NCI-H226 (cell line): ENCODE measurements at regions not wholly inside any gene's neighbourhood (a gene's known extent, or its start where the extent isn't known, plus 50 kb on each side); places are given as distances from the start of the nearest gene placed in this dataset.
"Not testable (repeated sequence)": the region's sequence is repeated elsewhere in the genome, so short reads cannot be mapped to it uniquely, and the experiment has no call there.

Source experiments
- DNase-seq: peaks from one replicate; pipeline ENCODE4 v3.0.0-alpha.2; 2015

DNA sequence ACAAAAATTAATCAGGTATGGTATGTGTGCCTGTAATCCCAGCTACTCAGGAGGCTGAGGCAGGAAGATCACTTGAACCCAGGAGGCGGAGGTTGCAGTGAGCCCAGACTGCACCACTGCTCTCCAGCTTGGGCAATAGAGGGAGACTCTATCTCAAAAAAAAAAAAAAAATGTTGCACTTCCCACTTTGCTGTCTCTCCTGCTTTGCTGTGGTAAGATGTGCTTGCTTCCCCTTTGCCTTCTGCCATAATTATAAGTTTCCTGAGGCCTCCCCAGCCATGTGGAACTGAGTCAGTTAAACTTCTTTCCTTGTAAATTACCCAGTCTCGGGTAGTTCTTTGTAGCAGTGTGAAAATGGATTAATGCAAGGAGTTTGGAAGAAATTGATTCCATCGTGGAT, 120.3 kb upstream of the CFAP20DC start:
- DNase-seq, result not testable (repeated sequence)

DNA sequence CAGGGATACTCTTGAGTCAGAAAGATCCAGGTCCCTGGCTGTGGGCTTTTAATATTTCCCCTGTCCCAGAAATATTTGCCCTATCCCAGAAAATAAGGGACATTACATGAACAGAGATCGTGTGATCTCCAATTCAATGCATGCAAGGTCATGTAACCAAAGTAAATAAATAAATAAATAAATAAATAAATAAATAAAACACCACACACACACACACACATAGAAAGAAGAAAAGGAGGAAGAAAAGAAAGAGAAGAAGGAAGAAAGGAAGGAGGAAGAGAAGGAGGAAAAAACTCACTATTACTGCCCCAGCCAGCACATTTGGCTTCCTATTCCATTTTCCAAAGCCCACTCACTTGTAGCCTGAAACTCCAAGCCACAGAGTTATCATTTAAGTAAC, 117.9 kb upstream of the CFAP20DC start:
- DNase-seq, result no peak

DNA sequence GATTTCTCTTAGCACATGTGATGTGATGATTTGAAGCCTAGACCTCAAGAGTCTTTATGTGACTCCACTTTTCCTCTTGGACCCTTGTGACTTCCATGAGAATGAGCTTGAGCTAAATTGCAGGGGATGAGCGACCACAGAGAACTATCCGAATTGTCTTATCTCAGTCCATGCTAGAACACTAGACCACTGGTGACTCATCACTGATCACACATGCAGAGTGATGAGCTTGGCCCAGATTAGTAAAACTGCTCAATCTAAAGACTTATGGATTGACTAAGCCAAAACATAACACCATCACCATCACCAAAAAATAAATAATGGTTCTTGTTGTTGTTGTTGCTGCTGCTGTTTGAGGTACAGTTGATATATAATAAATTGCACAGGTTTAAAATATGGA, 114.1 kb upstream of the CFAP20DC start:
- DNase-seq, result no peak

DNA sequence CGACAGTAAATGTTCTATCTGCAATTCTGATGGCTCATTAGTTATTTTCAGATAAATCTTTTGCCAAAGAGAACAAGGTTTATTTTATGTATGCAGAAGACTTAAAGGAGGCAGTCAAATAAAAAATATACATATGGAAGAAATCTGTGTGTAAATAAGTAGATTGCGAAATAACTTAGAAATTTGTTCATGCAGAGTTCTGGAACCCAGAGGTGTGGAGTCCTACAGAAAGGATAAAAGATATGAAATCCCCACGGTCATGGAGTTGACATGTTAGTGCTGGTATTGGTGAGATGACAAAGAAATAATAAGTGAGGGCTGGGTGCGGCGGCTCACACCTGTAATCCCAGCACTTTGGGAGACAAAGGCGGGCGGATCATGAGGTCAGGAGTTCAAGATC, 111.2 kb upstream of the CFAP20DC start:
- no peak for DNase-seq

DNA sequence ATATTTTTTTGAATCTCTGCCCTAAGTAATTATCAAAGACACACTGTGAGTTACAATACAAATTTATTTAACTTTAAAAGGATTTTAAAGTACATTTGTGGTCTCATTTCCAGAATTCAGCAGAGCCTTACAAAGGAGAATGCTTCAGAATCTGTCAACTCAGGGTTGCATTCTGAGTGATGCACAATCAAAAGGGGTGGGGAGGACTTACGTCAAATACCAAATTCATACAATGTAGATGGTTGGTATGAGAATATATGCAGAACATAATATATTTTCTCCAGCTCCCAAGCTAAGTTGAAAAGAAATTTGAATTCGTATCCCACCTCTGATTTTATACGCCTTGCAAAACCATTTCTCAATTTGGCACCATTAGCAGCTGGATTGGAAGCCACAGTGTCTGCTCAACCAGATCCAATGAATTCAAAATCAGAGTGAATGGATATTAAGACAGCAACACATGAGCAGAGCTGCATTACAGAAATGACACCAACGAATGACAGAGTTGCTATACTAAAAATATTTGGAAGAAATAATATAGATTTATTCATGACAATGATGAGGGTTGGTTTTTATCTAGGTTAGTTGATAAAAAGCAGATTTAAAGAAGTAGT, 110.4 kb upstream of the CFAP20DC start:
- DNase-seq, result no peak

DNA sequence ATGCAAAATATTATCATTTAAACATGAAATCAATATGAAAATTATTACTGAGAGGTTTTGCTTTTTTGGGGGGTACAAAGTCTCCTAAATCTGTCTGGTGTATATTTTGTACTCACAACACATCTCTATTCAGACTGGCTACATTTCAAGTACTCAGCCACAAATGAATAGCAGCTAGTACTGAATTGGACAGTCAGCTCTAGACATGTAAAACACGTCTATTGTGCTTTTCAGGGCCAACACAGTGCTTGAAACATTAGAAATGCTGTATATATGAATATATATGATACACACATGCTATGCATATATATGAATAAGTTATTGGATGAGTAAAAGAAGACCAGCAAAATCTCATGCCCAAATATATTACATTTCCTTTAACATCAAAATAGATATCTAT, 103.8 kb upstream of the CFAP20DC start:
- DNase-seq, result no peak

DNA sequence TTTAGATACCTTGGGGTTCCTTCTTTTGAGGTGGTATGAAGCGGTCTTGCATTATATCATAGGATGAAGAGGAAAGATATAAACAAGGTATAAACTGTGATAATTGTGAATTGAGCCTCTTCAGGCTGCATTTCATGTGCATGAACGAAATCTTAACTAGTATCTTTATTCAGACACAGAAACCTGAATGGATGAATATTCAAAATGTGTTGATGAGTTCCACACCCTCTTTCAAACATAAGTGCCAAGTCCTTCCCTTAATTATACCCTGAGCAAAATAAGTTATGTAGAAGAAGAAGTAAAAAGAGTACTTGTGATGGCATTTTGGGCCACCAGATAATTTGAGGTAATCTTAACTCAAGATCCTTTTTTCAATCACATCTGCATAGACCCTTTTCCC, 103.1 kb upstream of the CFAP20DC start:
- no peak for DNase-seq

DNA sequence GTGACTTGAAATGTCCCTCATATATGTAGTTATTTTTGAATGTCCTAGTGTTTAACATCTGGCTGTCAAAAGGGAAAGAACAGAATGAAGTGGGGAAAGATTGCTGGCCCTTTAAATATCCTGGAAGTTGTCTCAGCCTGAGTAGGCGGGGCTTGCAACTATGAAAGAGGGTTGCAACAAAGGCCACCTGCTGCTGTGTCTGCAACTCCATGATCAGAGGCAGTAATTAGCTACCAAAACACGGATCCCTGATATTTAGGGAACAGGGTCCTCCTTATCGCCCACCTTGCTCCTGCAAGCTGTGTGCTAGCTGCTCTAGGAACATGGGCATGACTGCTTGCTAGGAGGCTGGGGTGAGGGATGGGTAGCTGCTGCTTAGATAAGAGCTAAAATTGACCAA, 100.2 kb upstream of the CFAP20DC start:
- no peak for DNase-seq

DNA sequence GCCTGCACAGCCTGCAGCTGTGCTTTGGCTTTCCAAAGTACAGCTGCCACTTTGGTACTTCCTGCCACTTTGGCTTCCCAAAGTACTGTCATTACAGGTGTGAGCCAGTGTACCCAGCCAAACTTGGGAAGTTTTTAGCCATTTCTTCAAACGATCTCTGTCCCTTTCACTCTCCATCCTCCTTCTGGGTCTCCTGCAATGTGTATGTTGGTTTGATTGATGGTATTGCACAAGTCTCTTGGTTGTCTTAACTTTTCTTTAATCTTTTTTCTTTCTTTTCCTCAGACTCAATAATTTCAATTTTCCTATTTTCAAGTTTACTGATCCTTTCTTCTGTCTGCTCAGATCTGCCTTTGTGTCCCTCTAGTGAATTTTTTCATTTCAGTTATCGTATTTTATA, 99.3 kb upstream of the CFAP20DC start:
- no peak for DNase-seq

DNA sequence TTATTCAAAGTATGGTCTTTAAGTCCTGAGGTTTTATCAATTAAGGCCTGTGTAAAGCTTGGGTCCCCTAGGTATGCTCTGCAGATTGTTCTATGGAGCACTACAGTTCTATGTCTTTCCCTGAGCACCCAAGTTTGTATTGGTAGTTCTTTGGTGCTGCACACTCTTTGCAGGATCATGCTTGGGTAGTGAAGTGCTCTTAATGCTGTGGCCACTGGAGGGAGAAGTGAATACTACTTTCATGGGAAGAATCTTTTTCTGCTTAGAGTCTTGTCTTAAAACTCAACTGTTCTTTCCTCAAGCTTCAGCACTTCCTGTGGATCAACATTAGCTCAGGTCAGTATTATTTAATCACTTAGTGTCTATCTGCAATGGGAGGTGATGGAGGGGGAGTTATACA, 93.6 kb upstream of the CFAP20DC start:
- peak; percentile 10 for DNase-seq

DNA sequence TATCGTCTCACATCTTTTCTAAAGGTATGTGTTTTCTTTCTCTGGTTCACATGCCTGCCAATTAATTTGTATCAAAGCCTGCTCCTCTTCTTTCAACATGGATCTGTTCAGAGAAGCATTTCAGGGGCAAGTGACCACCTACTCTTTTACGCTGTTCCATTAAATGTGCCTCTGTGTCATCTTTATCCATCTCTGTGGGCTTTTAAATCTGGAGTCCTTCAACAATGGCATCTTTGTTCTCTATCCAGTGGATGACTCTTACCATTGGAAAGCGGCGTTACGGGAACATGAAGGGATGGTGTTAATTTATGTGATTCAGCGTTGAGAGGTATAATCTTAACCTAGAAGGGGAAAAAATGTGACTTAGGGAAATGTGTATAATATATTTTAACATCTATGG, 92.7 kb upstream of the CFAP20DC start:
- no peak for DNase-seq

DNA sequence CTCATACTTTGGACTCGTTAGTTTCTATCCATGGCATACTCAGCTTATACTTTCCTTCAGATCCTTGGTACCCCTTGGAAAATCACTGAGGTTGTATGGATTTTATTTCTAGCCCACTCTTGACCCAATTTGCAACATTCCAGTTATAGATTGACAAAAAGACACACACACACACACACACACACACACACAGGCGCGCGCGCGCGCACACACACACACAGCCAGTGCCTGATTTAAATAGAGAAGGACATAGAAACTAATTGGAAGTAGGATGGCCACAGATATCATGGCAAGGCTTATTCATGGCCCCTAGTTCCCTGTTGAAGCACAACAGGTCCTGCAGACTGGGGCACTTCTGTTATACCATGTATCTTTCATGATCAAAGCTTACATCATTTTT, 89.1 kb upstream of the CFAP20DC start:
- DNase-seq, result no peak

DNA sequence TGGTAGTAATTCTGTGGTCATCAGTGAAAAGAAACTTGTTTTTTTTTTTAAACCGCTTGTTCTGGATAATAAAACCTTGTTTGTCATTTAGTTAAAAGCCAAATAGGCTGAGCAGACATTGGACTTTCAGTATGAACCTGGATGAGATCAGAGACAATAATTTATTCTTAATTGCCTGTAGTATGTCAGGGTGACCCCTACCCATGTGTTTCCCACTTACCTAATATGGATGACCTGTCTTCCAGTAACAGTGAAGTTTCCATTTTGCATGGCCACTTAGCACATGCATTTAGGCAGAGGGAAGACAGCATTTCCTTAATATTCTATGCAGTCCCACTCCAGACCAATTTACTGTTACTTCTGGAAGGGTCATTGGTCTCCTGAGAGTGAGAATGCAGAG, 87.6 kb upstream of the CFAP20DC start:
- no peak for DNase-seq

DNA sequence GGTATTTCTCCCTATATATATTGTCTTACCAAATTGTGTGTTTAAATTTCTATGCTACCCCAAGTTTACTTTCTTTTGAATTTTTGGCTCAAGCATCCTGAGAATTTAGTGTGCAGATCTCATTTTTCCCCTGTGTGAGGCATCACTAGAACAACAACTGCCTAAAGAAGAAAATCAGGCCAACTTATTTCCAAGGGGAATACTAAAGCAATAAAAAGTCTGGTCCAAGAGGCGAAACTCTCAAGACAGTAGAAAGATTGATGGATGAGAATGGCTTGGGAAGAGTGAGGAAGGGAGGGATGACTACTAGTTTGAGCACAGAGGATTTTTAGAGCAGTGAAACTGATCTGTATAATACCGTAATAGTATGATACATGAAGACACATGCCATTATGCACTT, 86.3 kb upstream of the CFAP20DC start:
- DNase-seq, result no peak

DNA sequence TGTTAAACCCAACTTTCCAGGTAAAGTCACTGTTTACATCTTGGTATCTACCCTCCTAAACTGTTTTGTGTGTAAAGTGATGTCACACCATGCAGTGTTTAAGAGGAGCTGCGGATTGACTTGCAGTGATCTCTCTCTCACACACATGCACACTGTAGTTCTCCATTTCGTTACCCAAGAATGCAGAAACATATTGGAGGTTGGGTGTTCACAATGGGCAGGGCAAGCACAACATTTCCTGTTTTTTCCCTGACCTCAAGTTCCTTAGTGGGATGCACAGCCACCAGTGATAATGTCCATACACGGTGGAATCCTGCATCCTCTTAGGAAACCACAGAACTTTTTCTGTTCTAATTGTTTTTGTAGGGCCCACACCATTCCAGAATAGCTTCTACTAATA, 85.3 kb upstream of the CFAP20DC start:
- no peak for DNase-seq

DNA sequence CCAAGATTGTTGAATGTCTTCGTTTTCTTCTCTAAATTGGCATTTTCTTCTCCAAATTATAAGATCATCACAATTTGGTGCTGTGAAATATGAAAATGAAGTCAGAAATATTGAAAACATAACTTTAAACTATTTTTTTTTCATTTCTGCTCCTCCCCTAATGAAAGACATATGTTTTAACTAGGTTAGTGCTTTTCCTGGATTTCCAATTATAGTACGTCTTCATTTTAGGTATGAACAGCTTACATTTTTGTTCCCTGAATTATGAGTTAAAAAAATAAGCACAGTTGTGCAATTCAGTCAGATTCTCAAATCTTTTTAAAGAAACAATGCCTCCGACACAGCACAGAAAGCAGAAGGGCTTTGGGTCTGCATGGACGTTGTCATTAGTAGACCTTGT, 83.5 kb upstream of the CFAP20DC start:
- no peak for DNase-seq

DNA sequence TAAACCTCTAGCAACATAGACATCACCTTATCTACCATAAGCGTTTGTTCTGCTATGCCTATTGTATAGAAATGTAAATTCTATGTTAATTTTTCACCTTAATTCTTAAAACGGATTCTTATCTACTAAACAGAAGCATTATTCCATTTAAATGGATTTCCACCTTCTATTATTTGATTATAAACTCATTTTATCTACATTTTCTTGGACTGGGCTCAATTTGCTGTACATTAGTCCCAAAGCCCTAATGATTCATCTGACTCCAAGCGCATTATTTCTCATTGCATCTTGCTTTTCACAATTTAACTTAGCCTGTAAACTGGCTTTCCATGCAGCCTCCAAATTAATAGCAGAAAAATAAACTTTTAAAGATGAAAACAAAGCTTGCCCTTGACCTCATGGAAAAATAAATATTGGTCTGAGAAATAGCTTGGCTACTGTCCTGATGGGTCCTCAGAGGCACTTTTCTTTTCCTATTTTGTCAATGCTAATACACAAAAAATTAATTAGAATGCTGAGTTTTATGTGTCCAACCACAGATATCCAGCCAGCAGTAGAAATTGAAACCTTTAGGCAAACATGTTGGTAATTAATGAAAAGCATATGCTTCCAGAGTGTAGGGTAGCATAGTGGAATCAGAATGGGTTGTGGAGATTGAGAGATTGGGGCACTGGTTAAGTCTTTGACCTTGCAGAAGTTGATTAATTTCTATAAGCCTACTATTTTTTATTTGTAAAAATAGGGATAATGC, 81.4 kb upstream of the CFAP20DC start:
- DNase-seq, result no peak

DNA sequence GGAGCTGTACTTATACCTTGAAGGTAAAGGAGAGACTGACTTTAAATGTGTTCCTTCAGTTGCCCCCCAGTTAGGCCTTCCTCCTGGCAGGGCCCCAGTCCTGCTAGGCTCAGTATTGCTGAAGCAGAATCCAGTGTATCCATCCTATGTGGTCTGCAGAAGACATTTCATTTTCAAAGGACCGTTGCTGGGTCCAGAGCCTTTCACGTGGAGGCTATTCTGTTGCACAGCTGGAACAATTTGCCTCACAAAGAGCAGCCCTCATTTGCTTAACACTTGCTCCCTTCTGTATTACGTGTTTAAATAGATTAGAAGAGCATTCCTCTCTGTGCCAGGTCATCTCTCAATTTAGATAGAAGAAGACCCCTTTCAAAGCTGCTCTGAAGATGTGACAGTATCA, 78.9 kb upstream of the CFAP20DC start:
- no peak for DNase-seq

DNA sequence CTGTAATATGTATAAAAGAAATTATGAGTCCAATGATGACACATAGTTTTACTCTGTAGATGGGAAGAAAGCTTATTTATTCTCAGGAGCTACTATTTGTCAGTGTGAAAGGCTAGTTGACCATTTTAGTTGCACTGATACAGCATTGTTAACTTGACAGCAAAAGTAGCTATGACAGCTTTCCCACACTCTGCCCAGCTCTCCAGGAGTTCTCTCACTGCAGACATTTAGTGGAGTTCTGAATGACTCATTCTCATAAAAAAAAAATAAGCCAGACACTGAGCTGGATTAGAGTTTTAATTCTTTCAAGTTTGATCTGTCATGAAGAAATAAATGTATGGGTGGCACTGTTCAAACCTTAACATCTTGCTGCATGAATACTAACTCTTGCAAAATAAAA, 77.2 kb upstream of the CFAP20DC start:
- peak; percentile 61 for DNase-seq

DNA sequence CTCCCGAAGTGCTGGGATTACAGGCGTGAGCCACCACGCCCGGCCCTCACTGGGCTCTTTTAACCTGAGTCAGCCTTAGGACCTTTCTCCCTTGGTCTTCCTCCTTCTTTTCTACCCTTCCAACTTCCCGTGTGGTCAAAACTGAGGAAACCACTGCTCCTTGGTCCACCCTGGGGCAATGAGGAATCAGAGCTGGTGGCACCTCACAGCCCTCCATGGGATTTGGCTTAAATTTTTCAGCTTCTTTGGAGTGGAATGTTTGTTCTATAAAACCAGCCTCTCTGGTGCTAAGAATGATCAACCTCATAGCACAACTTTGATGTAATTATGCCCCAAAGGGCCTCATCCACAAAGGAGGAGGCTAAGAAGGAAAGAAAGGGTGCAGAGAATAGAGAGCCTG, 76.6 kb upstream of the CFAP20DC start:
- DNase-seq, result no peak

DNA sequence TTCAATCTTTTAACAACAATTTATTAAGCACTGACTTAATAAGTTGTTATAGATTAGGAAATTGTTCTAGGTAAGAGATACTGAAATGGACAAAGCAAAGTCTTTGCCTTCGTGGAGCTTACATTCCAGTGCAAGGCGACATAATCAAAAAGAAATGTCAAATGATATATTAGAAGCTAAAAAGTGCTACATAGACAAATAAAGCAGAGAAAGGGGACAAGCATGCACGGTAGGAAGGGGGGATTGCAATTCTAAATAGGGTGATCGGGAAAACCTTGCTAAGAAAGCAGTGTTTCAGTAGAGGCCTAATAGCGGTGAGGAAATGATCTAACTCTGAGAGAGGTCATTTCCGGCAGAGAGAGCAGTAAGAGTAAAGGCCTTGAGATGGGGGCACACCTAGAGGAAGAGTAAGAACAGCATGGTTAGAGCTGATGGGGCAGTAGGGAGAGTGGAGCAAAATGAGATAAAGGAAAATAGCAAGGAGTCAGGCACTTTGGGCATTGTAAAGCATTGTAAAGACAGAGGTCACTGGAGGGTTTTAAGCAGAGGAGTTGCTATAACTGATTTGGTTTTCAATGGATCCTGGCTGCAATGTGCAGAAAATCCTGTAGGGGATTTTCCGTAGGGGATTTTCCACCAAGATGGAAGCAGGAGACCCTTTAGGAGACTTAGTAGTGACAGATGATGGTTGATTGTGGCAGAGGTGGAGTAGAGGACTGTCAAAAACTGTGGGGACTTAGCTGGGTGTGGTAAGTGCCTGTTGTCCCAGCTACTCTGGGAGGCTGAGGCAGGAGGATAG, 71.7 kb upstream of the CFAP20DC start:
- no peak for DNase-seq

DNA sequence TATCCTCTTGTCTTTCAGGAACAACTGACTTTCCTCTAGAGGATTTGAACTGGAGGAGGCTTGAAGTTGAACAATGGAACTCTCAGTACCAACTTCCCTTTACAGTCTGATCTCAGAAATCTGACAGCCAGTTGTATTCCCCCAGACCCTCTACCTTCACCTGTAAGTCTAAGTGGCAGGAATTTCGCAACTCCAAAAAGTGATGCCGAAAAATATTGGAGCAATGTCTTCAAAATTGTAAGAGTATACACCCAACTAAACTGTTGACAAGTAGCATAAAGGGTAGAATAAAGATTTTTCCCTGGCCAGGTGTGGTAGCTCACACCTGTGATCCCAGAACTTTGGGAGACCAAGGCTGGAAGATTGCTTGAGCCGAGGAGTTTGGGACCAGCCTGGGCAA, 69.1 kb upstream of the CFAP20DC start:
- no peak for DNase-seq

DNA sequence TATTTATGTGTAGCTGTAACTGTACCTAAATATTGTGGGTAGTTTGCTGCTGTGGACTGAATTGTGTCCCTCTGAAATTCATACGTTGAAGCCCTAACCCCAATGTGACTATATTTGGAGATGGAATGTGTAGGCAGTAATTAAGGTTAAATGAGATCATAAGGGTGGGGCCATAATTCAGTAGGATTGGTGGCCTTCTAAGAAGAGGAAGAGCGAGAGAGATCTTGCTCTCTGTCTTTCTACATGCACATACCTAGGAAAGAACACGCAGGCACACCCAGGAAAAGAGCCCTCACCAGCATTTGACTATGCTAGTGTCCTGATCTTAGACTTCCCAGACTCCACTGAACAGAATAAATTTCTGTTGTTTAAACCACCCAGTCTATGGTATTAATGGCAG, 67.6 kb upstream of the CFAP20DC start:
- DNase-seq, result no peak

DNA sequence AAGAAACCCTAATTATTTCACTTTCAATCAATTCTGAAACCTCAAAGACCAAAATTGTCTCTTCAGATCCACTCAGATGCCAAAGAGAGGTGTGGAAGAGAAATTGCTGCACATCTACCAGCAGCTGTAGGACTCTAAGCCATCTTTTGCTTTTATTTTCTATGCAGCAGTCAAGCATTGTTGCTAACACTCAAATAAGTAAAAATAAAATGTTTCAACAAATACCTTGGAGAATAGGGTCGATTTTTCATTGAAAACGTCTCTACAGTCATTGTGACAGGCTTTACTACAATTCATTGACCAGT, 66.4 kb upstream of the CFAP20DC start:
- DNase-seq, result no peak
